Coronary artery (tissue), 2 donors: ENCODE measurements at regions not wholly inside any gene's neighbourhood (a gene's known extent, or its start where the extent isn't known, plus 50 kb on each side); places are given as distances from the start of the nearest gene placed in this dataset.

Experiments
- DNase-seq: peaks from one replicate; pipeline ENCODE4 v3.0.0-alpha.2; 2017; ENCODE audit warnings: low spot score
- H3K27ac ChIP-seq, 2 donors: fragments of 200-600 bp; sonication (generic); one replicate each; pipeline ENCODE4 v1.5.1; 2016 to 2019
- H3K4me3 ChIP-seq: fragments of 200-600 bp; sonication (generic); 2 replicates; pipeline ENCODE4 v1.5.1; 2016; ENCODE audit warnings: mild to moderate bottlenecking, moderate library complexity
- TF ChIP-seq, protein P1 (sequence below): fragments of 200-600 bp; sonication (generic); IDR thresholded peaks from one replicate; pipeline ENCODE4 v1.5.1; 2019; ENCODE audit warnings: antibody characterized with exemption

DNA sequence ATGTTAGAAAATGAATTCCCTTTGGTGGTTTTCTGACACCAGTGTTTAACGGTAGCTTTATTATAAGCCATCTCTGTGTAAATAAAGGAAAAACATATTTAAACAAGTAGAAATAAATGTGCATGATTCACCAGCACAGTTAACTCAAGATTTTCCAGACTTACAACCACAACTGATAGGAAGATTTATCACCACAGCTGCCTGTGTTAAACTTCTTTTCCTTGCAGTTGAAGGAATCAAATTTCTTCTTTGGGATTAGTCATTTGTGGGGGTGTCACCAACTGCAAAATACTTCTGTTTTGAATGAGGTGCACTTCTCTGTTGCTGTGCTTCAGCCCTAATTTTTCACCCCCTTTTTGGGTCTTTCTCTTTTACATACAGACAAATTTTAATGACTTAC, 128.1 kb upstream of the STK26 start:
- H3K4me3 ChIP-seq = no peak overlapping the region
- no peak overlapping the region for H3K27ac ChIP-seq
- DNase-seq = no peak
- TF ChIP-seq, protein P1, sequence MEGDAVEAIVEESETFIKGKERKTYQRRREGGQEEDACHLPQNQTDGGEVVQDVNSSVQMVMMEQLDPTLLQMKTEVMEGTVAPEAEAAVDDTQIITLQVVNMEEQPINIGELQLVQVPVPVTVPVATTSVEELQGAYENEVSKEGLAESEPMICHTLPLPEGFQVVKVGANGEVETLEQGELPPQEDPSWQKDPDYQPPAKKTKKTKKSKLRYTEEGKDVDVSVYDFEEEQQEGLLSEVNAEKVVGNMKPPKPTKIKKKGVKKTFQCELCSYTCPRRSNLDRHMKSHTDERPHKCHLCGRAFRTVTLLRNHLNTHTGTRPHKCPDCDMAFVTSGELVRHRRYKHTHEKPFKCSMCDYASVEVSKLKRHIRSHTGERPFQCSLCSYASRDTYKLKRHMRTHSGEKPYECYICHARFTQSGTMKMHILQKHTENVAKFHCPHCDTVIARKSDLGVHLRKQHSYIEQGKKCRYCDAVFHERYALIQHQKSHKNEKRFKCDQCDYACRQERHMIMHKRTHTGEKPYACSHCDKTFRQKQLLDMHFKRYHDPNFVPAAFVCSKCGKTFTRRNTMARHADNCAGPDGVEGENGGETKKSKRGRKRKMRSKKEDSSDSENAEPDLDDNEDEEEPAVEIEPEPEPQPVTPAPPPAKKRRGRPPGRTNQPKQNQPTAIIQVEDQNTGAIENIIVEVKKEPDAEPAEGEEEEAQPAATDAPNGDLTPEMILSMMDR = no peak

DNA sequence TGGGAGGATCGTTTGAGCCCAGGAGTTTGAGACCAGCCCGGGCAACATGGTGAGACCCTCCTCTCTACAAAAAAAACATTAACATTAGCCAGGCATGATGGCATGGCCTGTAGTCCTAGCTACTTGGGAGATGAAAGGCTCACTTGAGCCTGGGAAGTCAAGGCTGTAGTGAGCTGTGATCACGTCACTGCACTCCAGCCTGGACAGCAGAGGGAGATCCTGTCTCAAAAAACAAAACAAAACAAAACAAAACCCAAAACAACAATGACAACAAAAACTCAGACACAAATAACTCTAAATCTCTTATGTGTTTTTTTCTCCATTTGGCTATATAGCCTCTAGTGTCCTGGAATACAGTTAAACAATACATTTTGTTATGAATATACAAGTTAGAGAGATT, 127.3 kb upstream of the STK26 start:
- Histone ChIP-seq H3K27ac (no peak overlapping the region), H3K4me3 (no peak overlapping the region)
- no peak for DNase-seq
- TF ChIP-seq, protein P1 = no peak

DNA sequence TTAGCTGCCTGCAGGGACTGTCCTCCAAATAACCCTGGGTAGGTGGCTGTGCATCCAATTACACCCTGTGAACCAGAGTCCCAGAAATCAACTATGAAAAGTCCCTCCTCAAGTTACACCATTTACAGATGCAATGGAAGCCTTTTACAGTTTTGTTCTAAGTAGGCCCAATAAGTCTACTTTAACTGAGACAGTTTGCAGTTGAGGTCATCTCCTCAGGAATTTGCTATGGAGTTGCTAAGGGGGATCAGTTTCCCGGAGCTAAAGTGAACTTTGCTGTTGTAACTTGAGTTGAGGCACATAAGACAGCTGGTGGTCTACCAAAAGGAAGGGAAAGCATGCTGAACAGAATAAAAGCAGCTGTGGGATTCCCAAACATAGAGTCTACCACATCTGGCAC, 121.6 kb upstream of the STK26 start:
- Histone ChIP-seq H3K27ac (no peak overlapping the region), H3K4me3 (no peak overlapping the region)
- TF ChIP-seq, protein P1 = no peak
- no peak for DNase-seq

DNA sequence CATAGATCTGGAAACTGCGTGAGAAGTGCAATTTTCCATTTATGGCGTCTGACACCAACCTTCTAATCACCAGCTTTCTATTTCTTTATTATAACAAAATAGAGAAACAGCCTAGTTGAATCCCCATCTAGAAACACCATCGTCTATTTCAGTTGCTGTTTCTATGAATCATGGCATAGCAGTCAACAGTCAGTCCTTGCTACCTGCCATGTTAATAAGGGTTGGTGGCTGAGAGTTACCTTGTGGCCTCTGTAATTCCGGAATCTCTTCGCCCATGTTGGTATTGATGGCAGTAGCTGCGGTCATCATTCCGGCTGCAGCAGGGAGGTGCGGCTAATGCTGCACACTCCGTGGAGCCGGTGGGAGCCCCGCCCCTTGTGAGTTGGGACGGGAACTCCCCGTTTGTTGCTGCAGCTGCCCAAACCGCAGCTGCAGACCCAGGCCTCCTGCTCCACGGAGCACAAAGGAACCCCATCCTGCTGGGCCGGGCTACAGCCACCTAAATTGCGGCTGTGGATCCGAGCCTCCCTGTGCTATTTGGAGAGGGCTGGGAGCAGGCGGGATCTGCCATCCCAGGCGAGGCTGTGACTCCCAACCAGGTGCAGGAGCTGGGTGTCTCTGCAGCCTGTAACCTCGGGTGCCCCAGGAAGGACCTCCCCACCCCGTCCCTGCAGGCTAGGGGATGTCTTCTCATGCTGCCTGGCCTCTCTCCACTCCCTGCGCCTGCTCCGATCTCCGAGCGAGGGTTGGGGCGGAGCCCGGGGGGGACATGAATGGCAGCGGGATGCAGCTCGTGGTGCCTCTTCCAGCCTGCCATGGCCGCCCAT, 115.4 kb upstream of the STK26 start:
- Histone ChIP-seq H3K27ac (no peak overlapping the region), H3K4me3 (no peak overlapping the region)
- TF ChIP-seq, protein P1 = no peak
- no peak for DNase-seq

DNA sequence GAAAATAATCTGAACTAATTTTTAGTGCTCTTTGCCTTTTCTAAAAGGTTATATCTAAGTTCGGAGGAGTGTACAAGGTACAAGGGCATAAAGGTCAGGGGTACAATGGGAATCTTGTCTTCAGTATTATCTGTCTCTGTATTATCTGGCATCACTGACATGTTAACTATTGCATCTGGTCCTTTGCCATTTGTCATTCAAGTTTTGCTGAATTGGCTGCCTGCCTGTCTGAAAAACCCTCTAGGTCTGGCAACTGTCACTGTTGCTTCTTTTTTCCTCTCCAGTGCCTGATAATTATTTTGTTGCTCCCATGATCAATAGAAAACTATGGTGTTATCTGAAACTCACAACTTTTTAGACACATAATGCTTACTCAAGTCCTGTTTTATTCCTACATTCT, 112.5 kb upstream of the STK26 start:
- TF ChIP-seq, protein P1 = no peak
- H3K27ac ChIP-seq = no peak overlapping the region
- no peak overlapping the region for H3K4me3 ChIP-seq
- no peak for DNase-seq

DNA sequence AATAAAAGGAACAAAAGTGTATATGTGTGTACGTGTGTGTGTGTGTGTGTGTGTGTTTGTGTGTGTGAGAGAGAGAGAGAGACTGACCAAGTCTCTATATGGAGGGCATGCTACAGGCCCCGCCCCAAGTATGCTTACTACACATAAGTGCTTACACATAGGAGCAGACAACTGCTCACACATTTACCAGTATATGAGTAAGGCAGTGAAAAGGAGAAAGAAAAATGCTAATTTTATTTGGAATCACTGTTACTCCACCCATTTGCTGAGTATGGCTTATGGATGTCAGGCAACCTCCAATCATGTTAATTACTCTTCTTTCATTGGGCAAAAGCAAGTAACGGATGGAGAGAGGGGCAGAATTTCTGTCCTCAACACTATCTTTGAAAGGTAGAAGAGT, 107.6 kb upstream of the STK26 start:
- Histone ChIP-seq H3K27ac (no peak overlapping the region), H3K4me3 (no peak overlapping the region)
- TF ChIP-seq, protein P1 = no peak
- no peak for DNase-seq

DNA sequence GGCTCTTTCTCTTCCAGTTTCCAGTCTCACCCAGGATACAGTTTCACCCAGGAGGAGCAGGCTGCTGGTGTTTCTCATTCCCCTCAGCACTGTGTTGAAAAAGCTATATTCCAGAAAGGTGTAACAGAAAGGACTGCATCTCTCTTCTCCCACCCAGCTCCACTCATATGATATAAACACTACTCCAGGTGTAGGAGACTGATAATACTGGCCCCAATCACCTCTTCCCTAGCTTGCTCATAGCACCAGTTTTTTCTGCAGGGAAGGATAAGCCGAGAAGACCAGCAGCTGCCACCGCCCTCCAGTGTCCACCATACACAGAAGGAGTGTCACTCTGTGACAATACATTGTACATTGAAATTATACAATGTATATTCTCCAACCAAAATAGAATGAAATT, 105.5 kb upstream of the STK26 start:
- H3K4me3 ChIP-seq = no peak overlapping the region
- TF ChIP-seq, protein P1 = no peak
- H3K27ac ChIP-seq = no peak overlapping the region
- no peak for DNase-seq
